ENCODE measurements at regions not wholly inside any gene's neighbourhood (a gene's known extent, or its start where the extent isn't known, plus 50 kb on each side); places are given as distances from the start of the nearest gene placed in this dataset.

GRCh38 chr2:172204309-172204708 is 101.6 kb upstream of the DLX2 start:
- DNase-seq (ENCODE audit: low read depth), result no peak

GRCh38 chr2:172204762-172205161 is 102.1 kb upstream of the DLX2 start:
- no peak for DNase-seq (ENCODE audit: low read depth)

- no peak for DNase-seq (ENCODE audit: low read depth)
These were observed 102.6 kb upstream of the DLX2 start for GRCh38 chr2:172205292-172205691.

GRCh38 chr2:172207911-172208310 is 105.2 kb upstream of the DLX2 start:
- no peak for DNase-seq (ENCODE audit: low read depth)

- no peak for DNase-seq (ENCODE audit: low read depth)
These were observed 106.2 kb upstream of the DLX2 start for GRCh38 chr2:172208791-172209325.

- no peak for DNase-seq (ENCODE audit: low read depth)
These were observed 107.9 kb upstream of the DLX2 start for GRCh38 chr2:172210599-172210998.

- DNase-seq (ENCODE audit: low read depth), result no peak
These were observed 108.8 kb upstream of the DLX2 start for GRCh38 chr2:172211512-172211911.

GRCh38 chr2:172213116-172213860 is 110.6 kb upstream of the DLX2 start:
- no peak for DNase-seq (ENCODE audit: low read depth)

- DNase-seq (ENCODE audit: low read depth), result no peak
These were observed 111.6 kb upstream of the DLX2 start for GRCh38 chr2:172214252-172214651.

- no peak for DNase-seq (ENCODE audit: low read depth)
These were observed 112.7 kb upstream of the DLX2 start for GRCh38 chr2:172215172-172215935.

- no peak for DNase-seq (ENCODE audit: low read depth)
These were observed 113.2 kb upstream of the DLX2 start for GRCh38 chr2:172215936-172216335.

- DNase-seq (ENCODE audit: low read depth), result no peak
These were observed 113.8 kb upstream of the DLX2 start for GRCh38 chr2:172216477-172216876.

GRCh38 chr2:172219201-172219600 is 116.5 kb upstream of the DLX2 start:
- no peak for DNase-seq (ENCODE audit: low read depth)

GRCh38 chr2:172220121-172220520 is 117.4 kb upstream of the DLX2 start:
- no peak for DNase-seq (ENCODE audit: low read depth)

GRCh38 chr2:172223601-172224054 is 120.9 kb upstream of the DLX2 start:
- DNase-seq (ENCODE audit: low read depth), result no peak

GRCh38 chr2:172225786-172226185 is 123.1 kb upstream of the DLX2 start:
- DNase-seq (ENCODE audit: low read depth), result no peak

- DNase-seq (ENCODE audit: low read depth), result no peak
These were observed 123.8 kb upstream of the DLX2 start for GRCh38 chr2:172226244-172227061.

- DNase-seq (ENCODE audit: low read depth), result no peak
These were observed 125.0 kb upstream of the DLX2 start for GRCh38 chr2:172227719-172228118.

- DNase-seq (ENCODE audit: low read depth), result no peak
These were observed 125.6 kb upstream of the DLX2 start for GRCh38 chr2:172228177-172228808.

- no peak for DNase-seq (ENCODE audit: low read depth)
These were observed 126.4 kb upstream of the DLX2 start for GRCh38 chr2:172229125-172229524.

GRCh38 chr2:172230332-172230888 is 127.7 kb upstream of the DLX2 start:
- DNase-seq (ENCODE audit: low read depth), result no peak

All from stimulated activated CD8-positive, alpha-beta memory T cell treated with anti-CD3 and anti-CD28 coated beads, Interleukin-7, amount 100 ng/mL, for 24 hours (primary cell).